GM12872 (cell line): ENCODE measurements at regions not wholly inside any gene's neighbourhood (a gene's known extent, or its start where the extent isn't known, plus 50 kb on each side); places are given as distances from the start of the nearest gene placed in this dataset.

Experiments
- CTCF ChIP-seq: IDR thresholded peaks from 3 replicates; pipeline ENCODE4 v1.5.1; 2011; ENCODE audit warnings: low read depth, mild to moderate bottlenecking, low read length, moderate library complexity; ENCODE audit not compliant: insufficient read depth

- no peak for TF ChIP-seq CTCF
Observed at GRCh38 chr7:21106296-21106732, 319.6 kb upstream of the SP8 start.

GRCh38 chr7:21107101-21107500, 320.4 kb upstream of the SP8 start:
- TF ChIP-seq CTCF = no peak

DNA sequence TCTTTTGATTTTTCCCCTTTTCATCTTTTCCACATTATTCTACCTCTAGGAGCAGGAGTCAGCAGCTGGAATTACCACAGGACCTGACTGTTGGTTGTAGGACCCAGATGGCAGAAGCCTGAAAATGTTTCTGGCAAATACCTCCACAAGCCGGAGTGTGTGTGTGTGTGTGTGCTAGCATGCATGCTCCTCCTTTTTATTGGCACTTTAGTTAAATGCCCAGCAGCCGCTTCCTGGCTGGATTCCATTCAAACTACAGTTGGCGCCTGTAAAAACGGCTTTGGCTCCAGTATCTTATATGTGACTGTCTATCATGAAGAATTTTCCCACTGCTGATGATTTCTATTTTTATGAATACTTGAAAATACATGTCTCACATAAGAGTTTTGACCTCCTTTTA, 319.7 kb upstream of the SP4 start:
- TF ChIP-seq CTCF = no peak

DNA sequence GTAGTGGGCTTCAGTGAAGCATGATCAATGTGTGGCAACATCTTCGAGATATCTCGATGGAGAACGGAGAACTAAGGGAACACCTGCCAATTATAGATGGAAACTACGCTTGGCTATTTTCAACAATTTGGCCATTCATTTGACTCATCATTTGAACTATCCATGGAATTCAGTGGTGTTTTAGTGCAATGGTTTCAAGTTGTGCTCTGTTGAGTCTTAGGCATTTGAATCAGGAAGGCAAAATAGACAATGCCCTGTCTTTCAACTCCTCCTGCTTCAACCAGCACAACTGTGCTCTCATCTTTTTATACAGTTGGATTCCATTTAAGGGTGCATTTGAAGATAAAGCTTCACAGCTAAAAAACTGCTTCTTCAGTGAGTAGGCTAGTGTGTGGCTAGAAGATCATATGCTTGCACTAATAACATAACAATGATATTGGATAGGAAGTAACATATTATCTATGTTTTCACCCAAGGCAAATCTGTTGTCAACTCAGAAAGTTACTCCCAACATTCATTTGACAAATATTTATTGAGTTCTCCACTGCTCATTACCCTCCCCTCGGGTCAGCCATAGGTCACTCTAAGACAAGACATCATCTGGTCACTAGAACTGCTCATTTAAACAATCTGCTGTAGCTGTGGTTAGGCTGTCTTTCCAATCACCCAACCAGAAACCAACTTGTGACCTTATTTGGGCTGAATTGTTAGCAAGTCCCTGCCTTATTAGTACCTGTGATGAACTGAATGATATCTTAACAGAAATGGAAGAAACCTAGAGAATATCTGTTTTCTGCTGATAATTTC, 314.1 kb upstream of the SP4 start:
- no peak for TF ChIP-seq CTCF

- TF ChIP-seq CTCF = no peak
Observed at GRCh38 chr7:21123586-21123985, 304.3 kb upstream of the SP4 start.

GRCh38 chr7:21125297-21125696, 302.6 kb upstream of the SP4 start:
- TF ChIP-seq CTCF = no peak

GRCh38 chr7:21128062-21128817, 299.6 kb upstream of the SP4 start:
- no peak for TF ChIP-seq CTCF
